ENCODE measurements at regions not wholly inside any gene's neighbourhood (a gene's known extent, or its start where the extent isn't known, plus 50 kb on each side); places are given as distances from the start of the nearest gene placed in this dataset.

- Histone ChIP-seq H3K4me1 (ENCODE audit: insufficient read depth, low read length, poor library complexity, severe bottlenecking) (no peaks in the 10 kb centered on the region), H3K4me3 (ENCODE audit: low read depth, low read length, poor library complexity, severe bottlenecking) (no peak overlapping the region), H2AFZ (ENCODE audit: low read length) (no peak overlapping the region), H3K79me2 (ENCODE audit: insufficient read depth, low read depth, low read length) (no peaks in the 10 kb centered on the region), H3K36me3 (ENCODE audit: insufficient read depth, low read length) (no peaks in the 10 kb centered on the region), H3K9me3 (ENCODE audit: low read length) (no peaks in the 10 kb centered on the region), H3K4me2 (ENCODE audit: low read length) (no peak overlapping the region), H3K9me2 (ENCODE audit: insufficient read depth, low read length) (no peaks in the 10 kb centered on the region), H3K27ac (ENCODE audit: low read depth, low read length, poor library complexity, severe bottlenecking) (no peak overlapping the region), H4K20me1 (ENCODE audit: insufficient read depth, low read length) (no peaks in the 10 kb centered on the region)
- POLR2A ChIA-PET, result no interaction called here
- intact Hi-C loops (cut with micrococcal nuclease; ENCODE audit: unreplicated experiment), result no loop called here
- TF ChIP-seq CTCF (conservative IDR thresholded peaks at IDR 0.05; ENCODE audit: low read length) (no peak), EZH2phosphoT487 (IDR thresholded peaks at IDR 0.05; ENCODE audit: borderline replicate concordance, low read depth, low read length) (no peak)
- DNase-seq (ENCODE audit: low spot score), result no peak
- no TSS peak for BruUV-seq (replicated peaks)
- CTCF ChIA-PET (ENCODE audit: unreplicated experiment), result no interaction called here
These were observed 74.7 kb downstream of the LEPR start for GRCh38 chr1:65495137-65495536.

DNA sequence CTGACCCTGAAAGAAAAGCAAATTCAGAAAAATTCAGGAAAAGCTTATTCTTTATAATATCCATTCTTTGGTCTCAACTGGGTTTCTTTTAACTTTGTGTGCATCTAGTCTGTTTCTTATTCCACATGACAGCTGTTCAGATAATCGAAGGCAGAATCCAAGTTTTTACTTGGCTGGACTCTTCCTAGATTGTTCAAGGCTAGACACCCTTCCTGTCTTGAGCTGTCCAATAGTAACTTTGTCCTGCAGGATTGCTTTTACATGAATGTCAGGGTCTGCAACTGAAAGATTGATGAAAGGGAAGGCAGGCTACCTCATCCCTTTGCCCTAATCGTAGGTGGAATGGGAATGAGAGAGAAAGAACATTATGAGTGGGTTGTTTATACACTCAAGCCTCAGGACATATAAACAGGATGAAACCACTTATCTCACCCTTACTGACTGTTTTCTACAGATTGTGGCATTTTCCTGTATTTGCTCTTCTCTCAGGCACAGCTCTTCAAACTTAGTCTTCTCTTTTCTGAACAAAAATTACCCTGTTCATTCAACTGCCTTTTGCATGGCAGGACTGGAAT, 76.9 kb downstream of the LEPR start:
- Histone ChIP-seq H3K4me1 (ENCODE audit: insufficient read depth, low read length, poor library complexity, severe bottlenecking) (no peaks in the 10 kb centered on the region), H4K20me1 (ENCODE audit: insufficient read depth, low read length) (no peaks in the 10 kb centered on the region), H3K9me2 (ENCODE audit: insufficient read depth, low read length) (no peaks in the 10 kb centered on the region), H3K4me2 (ENCODE audit: low read length) (no peak overlapping the region), H3K36me3 (ENCODE audit: insufficient read depth, low read length) (no peaks in the 10 kb centered on the region), H3K27ac (ENCODE audit: low read depth, low read length, poor library complexity, severe bottlenecking) (no peak overlapping the region), H3K4me3 (ENCODE audit: low read depth, low read length, poor library complexity, severe bottlenecking) (no peak overlapping the region), H3K79me2 (ENCODE audit: insufficient read depth, low read depth, low read length) (no peaks in the 10 kb centered on the region), H3K9me3 (ENCODE audit: low read length) (no peaks in the 10 kb centered on the region), H2AFZ (ENCODE audit: low read length) (no peak overlapping the region)
- POLR2A ChIA-PET, result interaction anchor here (0.7 kb wide), 1 partner anchor 1693 kb away, joined by 4 read pairs; no protein-coding TSS in a partner anchor
- no TSS peak for BruUV-seq (replicated peaks)
- TF ChIP-seq CTCF (conservative IDR thresholded peaks at IDR 0.05; ENCODE audit: low read length) (no peak), EZH2phosphoT487 (IDR thresholded peaks at IDR 0.05; ENCODE audit: borderline replicate concordance, low read depth, low read length) (no peak)
- intact Hi-C loops (cut with micrococcal nuclease; ENCODE audit: unreplicated experiment), result no loop called here
- DNase-seq (ENCODE audit: low spot score), result no peak
- CTCF ChIA-PET (ENCODE audit: unreplicated experiment), result no interaction called here

DNA sequence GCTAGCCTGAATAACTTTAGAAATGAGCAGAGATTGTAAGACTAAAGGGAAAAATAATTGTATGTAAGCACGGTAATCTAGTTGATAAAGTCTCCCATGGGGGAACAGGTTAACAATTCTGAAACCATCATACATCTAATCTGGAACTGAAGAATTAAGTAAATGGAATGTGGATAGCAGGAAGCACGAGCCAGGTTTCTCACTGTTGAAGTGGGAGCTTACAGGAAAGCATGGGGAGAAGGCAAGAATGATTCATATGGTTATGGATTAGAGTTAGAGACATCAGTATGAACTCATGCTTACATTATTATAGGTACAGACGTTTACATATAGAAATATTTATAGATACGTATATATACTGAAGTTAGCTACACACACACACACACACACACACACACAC, 83.0 kb downstream of the LEPR start:
- TF ChIP-seq EZH2phosphoT487 (IDR thresholded peaks at IDR 0.05; ENCODE audit: borderline replicate concordance, low read depth, low read length) (no peak), CTCF (conservative IDR thresholded peaks at IDR 0.05; ENCODE audit: low read length) (no peak)
- H2AFZ ChIP-seq (ENCODE audit: low read length), result no peak overlapping the region
- BruUV-seq (replicated peaks), result no TSS peak
- H3K9me2 ChIP-seq (ENCODE audit: insufficient read depth, low read length), result no peaks in the 10 kb centered on the region
- H3K4me1 ChIP-seq (ENCODE audit: insufficient read depth, low read length, poor library complexity, severe bottlenecking), result no peaks in the 10 kb centered on the region
- H4K20me1 ChIP-seq (ENCODE audit: insufficient read depth, low read length), result no peaks in the 10 kb centered on the region
- no peak for DNase-seq (ENCODE audit: low spot score)
- ChIA-PET POLR2A (no interaction called here), CTCF (ENCODE audit: unreplicated experiment) (no interaction called here)
- no peaks in the 10 kb centered on the region for H3K79me2 ChIP-seq (ENCODE audit: insufficient read depth, low read depth, low read length)
- H3K4me3 ChIP-seq (ENCODE audit: low read depth, low read length, poor library complexity, severe bottlenecking), result no peak overlapping the region
- H3K27ac ChIP-seq (ENCODE audit: low read depth, low read length, poor library complexity, severe bottlenecking), result no peak overlapping the region
- H3K4me2 ChIP-seq (ENCODE audit: low read length), result no peak overlapping the region
- H3K36me3 ChIP-seq (ENCODE audit: insufficient read depth, low read length), result no peaks in the 10 kb centered on the region
- H3K9me3 ChIP-seq (ENCODE audit: low read length), result no peaks in the 10 kb centered on the region
- intact Hi-C loops (cut with micrococcal nuclease; ENCODE audit: unreplicated experiment), result no loop called here
